Neutrophil (primary cell): ENCODE measurements at regions not wholly inside any gene's neighbourhood (a gene's known extent, or its start where the extent isn't known, plus 50 kb on each side); places are given as distances from the start of the nearest gene placed in this dataset.
"Not testable (repeated sequence)": the region's sequence is repeated elsewhere in the genome, so short reads cannot be mapped to it uniquely, and the experiment has no call there.

Source experiments
- H3K27ac ChIP-seq: fragments of 200-600 bp; sonication (generic); 2 replicates; pipeline ENCODE4 v1.5.1; 2016; ENCODE audit warnings: mild to moderate bottlenecking, moderate library complexity
- H3K27me3 ChIP-seq: fragments of 200-600 bp; sonication (generic); 2 replicates; pipeline ENCODE4 v1.6.0; 2016; ENCODE audit warnings: mild to moderate bottlenecking
- H3K36me3 ChIP-seq: fragments of 200-600 bp; sonication (generic); 2 replicates; pipeline ENCODE4 v1.5.1; 2017
- H3K4me1 ChIP-seq, 2 experiments: fragments of 200-600 bp in 1 of 2; sonication (generic) in 1 of 2; 1 replicate in 1 of 2; 2 replicates in 1 of 2; pipeline versions ENCODE4 v1.5.1 to v1.6.1; 2013 to 2016; ENCODE audit warnings: low read depth in 1 of 2, low read length in 1 of 2, mild to moderate bottlenecking in 1 of 2, moderate library complexity in 1 of 2; ENCODE audit not compliant: control insufficient read depth in 1 of 2, insufficient read depth in 1 of 2
- H3K4me3 ChIP-seq, 2 experiments: fragments of 200-600 bp in 1 of 2; sonication (generic) in 1 of 2; 1 replicate in 1 of 2; 2 replicates in 1 of 2; pipeline ENCODE4 v1.5.1; 2013 to 2016; ENCODE audit warnings: low read depth in 1 of 2, low read length in 1 of 2, mild to moderate bottlenecking in 1 of 2, moderate library complexity in 1 of 2
- H3K9me3 ChIP-seq: fragments of 200-600 bp; sonication (generic); 2 replicates; pipeline ENCODE4 v1.5.1; 2016
- CTCF ChIP-seq: fragments of 200-600 bp; sonication (generic); IDR thresholded peaks from 2 replicates; pipeline ENCODE4 v1.5.1; 2016; ENCODE audit warnings: antibody characterized with exemption

GRCh38 chr6:27748661-27749060 is 163.5 kb downstream of the OR2B2 start:
- Histone ChIP-seq H3K27me3 (peaks cover 55% of the 10 kb centered on the region), H3K36me3 (no peaks in the 10 kb centered on the region), H3K4me1 (peaks cover 5 to 10% of the 10 kb centered on the region in 2 experiments), H3K9me3 (no peaks in the 10 kb centered on the region), H3K4me3 (no peak overlapping the region), H3K27ac (no peak overlapping the region)
- no peak for TF ChIP-seq CTCF

GRCh38 chr6:27747637-27748036 is 164.6 kb downstream of the OR2B2 start:
- H3K27ac ChIP-seq = no peak overlapping the region
- no peaks in the 10 kb centered on the region for H3K36me3 ChIP-seq
- H3K4me1 ChIP-seq = peaks cover 4% of the 10 kb centered on the region in 2 experiments
- H3K27me3 ChIP-seq = peaks cover 65% of the 10 kb centered on the region
- no peak for TF ChIP-seq CTCF
- no peaks in the 10 kb centered on the region for H3K9me3 ChIP-seq
- H3K4me3 ChIP-seq = no peak overlapping the region

GRCh38 chr6:27746860-27747259 is 165.3 kb downstream of the OR2B2 start:
- H3K27me3 ChIP-seq = peaks cover 72% of the 10 kb centered on the region
- H3K27ac ChIP-seq, H3K9me3 ChIP-seq, H3K4me3 ChIP-seq, H3K4me1 ChIP-seq, H3K36me3 ChIP-seq: not testable (repeated sequence)

- peaks cover 73% of the 10 kb centered on the region for H3K27me3 ChIP-seq
- H3K9me3 ChIP-seq = no peaks in the 10 kb centered on the region
- H3K4me3 ChIP-seq = no peak overlapping the region
- H3K4me1 ChIP-seq = no peaks in the 10 kb centered on the region
- TF ChIP-seq CTCF = no peak
- H3K27ac ChIP-seq = no peak overlapping the region
- H3K36me3 ChIP-seq = no peaks in the 10 kb centered on the region
These were observed 168.4 kb downstream of the OR2B2 start for GRCh38 chr6:27743787-27744186.

GRCh38 chr6:27742833-27743573 is 169.2 kb downstream of the OR2B2 start:
- TF ChIP-seq CTCF = no peak
- no peak overlapping the region for H3K4me3 ChIP-seq
- no peaks in the 10 kb centered on the region for H3K9me3 ChIP-seq
- no peaks in the 10 kb centered on the region for H3K36me3 ChIP-seq
- peaks cover 3 to 4% of the 10 kb centered on the region in 2 experiments for H3K4me1 ChIP-seq
- H3K27me3 ChIP-seq = peaks cover 66% of the 10 kb centered on the region
- no peak overlapping the region for H3K27ac ChIP-seq

GRCh38 chr6:27739902-27740301 is 172.3 kb downstream of the OR2B2 start:
- H3K27ac ChIP-seq, H3K36me3 ChIP-seq, H3K4me1 ChIP-seq, H3K9me3 ChIP-seq, H3K4me3 ChIP-seq: not testable (repeated sequence)
- peaks cover 43% of the 10 kb centered on the region for H3K27me3 ChIP-seq
